GF-D8 (cell line): ENCODE measurements at regions not wholly inside any gene's neighbourhood (a gene's known extent, or its start where the extent isn't known, plus 50 kb on each side); places are given as distances from the start of the nearest gene placed in this dataset.

Experiments
- DNase-seq: peaks from one replicate; lab custom pipeline; 2025; lab: John Stamatoyannopoulos, UW

- no peak for DNase-seq
Observed at GRCh38 chr1:90650401-90650800, 66.7 kb downstream of the BARHL2 start.

DNA sequence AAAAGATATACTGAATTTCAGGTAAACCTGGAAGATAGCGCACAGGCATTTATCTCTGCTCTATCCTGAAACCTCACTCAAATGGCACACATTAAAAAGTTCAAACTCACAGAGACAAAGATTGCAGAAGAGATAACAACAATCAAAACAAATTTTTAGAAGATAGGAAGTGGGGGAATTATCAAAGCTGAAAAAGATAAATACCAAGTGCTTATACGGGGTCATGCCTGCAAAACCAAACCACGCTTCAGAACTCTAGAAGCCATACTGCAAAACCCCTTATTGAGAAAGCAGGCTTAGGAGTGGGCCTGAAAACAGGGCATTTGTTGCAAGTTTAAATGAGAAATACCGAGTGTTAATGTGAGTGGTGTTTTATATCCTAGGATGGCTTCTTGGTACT is 76.8 kb downstream of the BARHL2 start:
- DNase-seq = no peak

DNA sequence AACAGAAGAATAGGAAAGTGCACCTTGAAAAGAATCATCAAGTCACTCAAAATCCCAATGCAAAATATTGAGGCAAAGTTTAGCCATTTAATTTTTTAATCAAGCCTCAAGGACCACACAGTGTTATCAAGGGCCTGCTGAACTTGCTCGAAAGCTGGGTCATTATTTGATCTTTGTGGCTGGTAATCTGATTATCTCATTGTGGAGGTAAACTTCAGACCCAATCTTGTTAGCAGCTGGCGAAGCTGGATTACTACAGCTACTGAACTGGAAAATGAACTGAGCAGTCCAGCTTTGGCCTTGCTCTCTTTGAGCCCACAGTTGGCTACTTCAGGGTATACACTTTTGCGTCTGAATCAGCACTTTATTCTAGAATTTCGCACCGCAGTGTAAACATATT is 94.4 kb downstream of the BARHL2 start:
- DNase-seq = no peak

DNA sequence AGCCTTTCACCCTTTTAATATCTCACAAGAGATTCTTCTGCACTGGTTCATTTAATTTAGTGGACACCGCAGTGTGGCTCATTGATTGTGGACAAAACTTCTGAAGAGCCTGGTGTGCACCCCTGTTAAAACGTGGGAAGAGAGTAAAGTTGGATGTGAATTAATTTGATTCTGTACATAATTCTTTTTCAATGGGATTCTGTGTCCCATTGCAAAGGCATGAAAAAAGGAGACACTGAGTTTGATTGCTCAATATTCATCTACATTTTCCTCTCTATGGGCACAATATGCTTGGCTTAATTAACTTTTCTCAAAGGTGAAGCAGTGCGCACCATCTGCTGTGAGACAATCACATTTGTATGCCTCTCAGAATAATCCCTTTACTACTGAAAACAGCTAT is 95.1 kb downstream of the BARHL2 start:
- no peak for DNase-seq

DNA sequence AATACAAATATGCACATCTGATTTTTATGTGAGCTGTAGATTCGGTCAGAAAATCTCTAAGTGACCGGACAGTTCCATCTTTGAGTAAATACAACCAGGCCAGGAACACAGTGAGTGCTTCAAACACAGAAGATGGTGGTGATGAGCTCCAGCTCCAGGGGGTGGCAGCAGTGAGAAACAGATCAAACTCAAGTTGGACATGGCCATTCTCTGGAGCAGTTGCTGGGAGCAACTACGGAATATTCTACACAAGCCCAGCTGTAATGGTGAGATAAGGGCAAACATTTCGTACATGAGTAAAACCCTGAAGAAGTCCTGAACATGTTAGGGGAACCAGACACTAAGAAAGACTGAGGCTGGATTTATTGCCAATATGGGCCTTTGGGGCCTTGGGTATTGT is 100.7 kb downstream of the BARHL2 start:
- DNase-seq = no peak

- no peak for DNase-seq
Observed at GRCh38 chr1:90614872-90615271, 102.2 kb downstream of the BARHL2 start.

DNA sequence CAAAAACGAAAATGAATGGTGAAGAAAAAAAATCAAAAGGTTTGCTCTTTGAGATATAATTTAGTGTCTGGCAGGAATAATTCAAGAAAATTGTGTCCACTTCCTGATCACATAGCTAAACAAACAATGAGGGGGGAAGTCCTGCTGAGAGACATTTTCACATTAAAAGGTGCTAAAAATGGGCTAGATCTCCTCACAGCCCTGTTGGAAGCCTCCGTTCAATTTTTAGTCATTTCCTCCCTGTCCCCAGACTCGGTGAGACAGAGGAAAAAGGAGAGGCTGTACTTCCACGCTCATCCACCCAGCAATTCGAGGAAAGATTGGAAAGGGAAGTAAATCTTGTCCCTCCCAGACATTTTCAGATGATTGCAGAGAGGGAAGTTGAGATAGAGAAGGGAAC is 103.7 kb downstream of the BARHL2 start:
- no peak for DNase-seq

GRCh38 chr1:90612033-90612432 is 105.1 kb downstream of the BARHL2 start:
- no peak for DNase-seq

GRCh38 chr1:90607736-90608135 is 109.4 kb downstream of the BARHL2 start:
- DNase-seq = no peak

- DNase-seq = no peak
Observed at GRCh38 chr1:90605070-90605469, 112.0 kb downstream of the BARHL2 start.

- DNase-seq = no peak
Observed at GRCh38 chr1:90593312-90593711, 123.8 kb downstream of the BARHL2 start.

- DNase-seq = no peak
Observed at GRCh38 chr1:90591970-90592356, 125.1 kb downstream of the BARHL2 start.

DNA sequence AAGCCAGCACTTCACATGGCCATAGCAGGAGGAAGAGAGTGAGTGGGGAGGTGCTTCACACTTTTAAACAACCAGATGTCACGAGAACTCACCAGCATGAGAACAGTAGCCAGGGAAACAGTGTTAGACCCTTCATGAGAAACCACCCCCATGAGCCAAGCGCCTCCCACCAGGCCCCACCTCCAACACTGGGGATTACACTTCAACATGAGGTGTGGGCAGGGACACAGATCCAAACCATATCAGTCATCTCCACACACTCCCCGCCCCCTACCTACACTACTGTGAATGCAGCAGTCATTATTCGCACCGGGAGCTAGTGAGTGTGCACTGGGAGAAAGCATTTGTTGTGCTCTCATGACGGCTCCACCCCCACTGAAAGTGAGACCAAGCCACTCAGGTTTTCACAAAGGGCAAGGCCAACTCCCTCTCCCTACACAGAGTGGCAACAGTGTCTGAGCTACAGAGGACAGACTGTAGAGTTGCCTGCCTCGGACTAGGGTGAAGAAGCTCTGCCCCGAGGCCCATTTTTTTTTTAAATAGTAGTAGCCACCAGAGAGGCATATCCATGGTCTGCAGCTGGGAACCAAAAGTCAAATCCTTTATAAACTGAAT is 125.6 kb downstream of the BARHL2 start:
- DNase-seq = no peak

DNA sequence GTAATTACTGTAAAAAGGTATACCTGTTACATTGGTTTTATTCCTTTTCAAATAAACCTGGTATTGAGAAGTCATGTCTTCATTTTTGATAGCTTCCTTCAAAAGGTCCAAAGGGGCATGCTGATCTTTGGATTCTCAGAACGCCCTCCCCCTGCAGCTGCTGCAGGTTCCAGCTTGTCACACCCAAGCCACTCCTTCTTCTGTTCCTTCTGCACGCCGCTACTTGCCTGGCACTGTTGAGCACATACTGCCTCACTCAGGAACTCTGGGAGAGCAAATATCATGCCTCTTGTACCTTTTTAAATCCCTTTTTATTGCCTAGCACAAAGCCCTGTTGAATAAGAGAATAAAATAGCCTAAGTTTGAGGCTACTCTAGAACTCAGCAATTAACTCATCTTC is 136.9 kb downstream of the BARHL2 start:
- DNase-seq = no peak

GRCh38 chr1:90579212-90579802 is 137.8 kb downstream of the BARHL2 start:
- no peak for DNase-seq

GRCh38 chr1:90574692-90575370 is 142.3 kb downstream of the BARHL2 start:
- DNase-seq = no peak

- DNase-seq = no peak
Observed at GRCh38 chr1:90573736-90574135, 143.4 kb downstream of the BARHL2 start.

GRCh38 chr1:90572446-90572845 is 144.7 kb downstream of the BARHL2 start:
- no peak for DNase-seq

GRCh38 chr1:90568436-90568835 is 148.7 kb downstream of the BARHL2 start:
- DNase-seq = no peak

- no peak for DNase-seq
Observed at GRCh38 chr1:90564164-90564563, 152.9 kb downstream of the BARHL2 start.

DNA sequence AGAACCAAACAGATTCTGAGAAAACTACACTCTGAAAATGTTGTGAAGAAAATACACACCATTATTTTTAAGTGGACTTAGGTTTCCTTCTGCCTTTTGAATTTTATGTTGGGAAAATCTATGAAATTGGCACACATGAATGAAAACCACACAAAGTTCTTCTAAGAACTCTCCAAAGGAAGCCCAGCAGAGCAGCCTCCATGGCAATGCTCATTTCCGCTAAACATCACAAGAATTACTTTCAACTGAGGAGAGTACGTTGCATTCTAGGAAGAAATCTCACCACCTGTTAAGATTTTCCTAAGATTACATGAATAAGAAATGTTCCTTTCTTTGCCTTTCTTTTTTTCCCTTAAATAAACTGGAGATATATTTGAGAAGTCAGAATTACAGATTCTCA is 154.2 kb downstream of the BARHL2 start:
- no peak for DNase-seq

GRCh38 chr1:90561911-90562310 is 155.2 kb downstream of the BARHL2 start:
- DNase-seq = no peak

DNA sequence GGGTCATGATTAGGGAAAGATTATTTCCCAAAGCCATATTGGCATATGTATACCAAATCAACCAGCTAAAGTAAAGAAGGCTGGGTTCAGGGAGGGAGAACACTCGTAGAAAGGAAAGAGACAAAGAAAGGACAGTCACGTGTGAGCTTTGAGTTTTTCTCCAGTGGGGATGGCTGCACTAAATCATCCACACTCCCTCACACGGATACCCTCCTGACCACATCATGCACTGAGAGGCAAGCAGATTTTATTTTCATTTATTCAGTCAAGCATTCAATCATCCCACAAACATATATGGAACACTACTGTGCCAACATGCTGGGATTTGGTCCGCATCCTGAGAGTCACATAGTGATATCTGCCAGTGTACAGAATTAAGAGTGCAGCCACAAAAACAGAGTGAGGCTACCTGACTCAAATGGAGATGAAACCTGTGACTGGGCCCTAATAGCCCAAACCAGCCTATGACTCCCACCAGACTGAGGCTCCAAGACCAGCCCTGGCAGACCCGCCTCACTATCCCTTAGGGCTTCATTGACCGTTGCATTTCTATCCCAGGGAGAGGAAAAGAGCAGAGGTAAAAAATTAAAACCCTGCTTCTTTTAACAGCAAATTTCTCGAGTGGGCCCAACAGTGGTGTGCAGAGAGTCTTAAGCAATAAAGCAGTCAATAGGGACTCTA is 155.9 kb downstream of the BARHL2 start:
- DNase-seq = no peak
